Ascending aorta (tissue), 2 donors: ENCODE measurements at regions not wholly inside any gene's neighbourhood (a gene's known extent, or its start where the extent isn't known, plus 50 kb on each side); places are given as distances from the start of the nearest gene placed in this dataset.
A peak's percentile ranks its signal among the peaks of the same experiment; 100 is the strongest.
"Not testable (repeated sequence)": the region's sequence is repeated elsewhere in the genome, so short reads cannot be mapped to it uniquely, and the experiment has no call there.

ENCODE experiments used
- DNase-seq, 2 donors: peaks; one replicate each; pipeline ENCODE4 v3.0.0-alpha.2; 2019; ENCODE audit warnings: low spot score in 2 of 2
- H3K27ac ChIP-seq, 2 donors: fragments of 200-600 bp; sonication (generic); one replicate each; pipeline ENCODE4 v1.5.1; 2016 to 2017; ENCODE audit warnings: mild to moderate bottlenecking in 1 of 2
- H3K27me3 ChIP-seq: fragments of 200-600 bp; sonication (generic); one replicate; pipeline ENCODE4 v1.5.1; 2017
- H3K36me3 ChIP-seq, 2 donors: fragments of 200-600 bp; sonication (generic); one replicate each; pipeline ENCODE4 v1.5.1; 2016
- H3K4me1 ChIP-seq, 2 donors: fragments of 200-600 bp; sonication (generic); one replicate each; pipeline ENCODE4 v1.5.1; 2016 to 2017; ENCODE audit warnings: mild to moderate bottlenecking in 1 of 2
- H3K4me3 ChIP-seq, 2 donors: fragments of 200-600 bp; sonication (generic); one replicate each; pipeline ENCODE4 v1.5.1; 2016 to 2017; ENCODE audit warnings: mild to moderate bottlenecking in 1 of 2
- H3K9me3 ChIP-seq, 2 donors: fragments of 200-600 bp; sonication (generic); one replicate each; pipeline ENCODE4 v1.5.1; 2016
- CTCF ChIP-seq, 3 experiments: fragments of 200-600 bp in 2 of 3; fragments of 450-650 bp in 1 of 3; sonication (generic) in 2 of 3; IDR thresholded peaks; one replicate each; pipeline ENCODE4 v1.5.1; 2016 to 2019; ENCODE audit warnings: antibody characterized with exemption in 3 of 3, mild to moderate bottlenecking in 1 of 3, moderate library complexity in 1 of 3
- intact Hi-C: fragments of 100-400 bp; cut with DNase I; formaldehyde crosslinking; loops from one replicate; pipeline ENCODE4 v1.15.1; 2023

- Histone ChIP-seq H3K27ac (no peak overlapping the region), H3K36me3 (no peaks in the 10 kb centered on the region), H3K9me3 (peaks cover 0 to 8% of the 10 kb centered on the region in 2 donors), H3K4me1 (no peaks in the 10 kb centered on the region), H3K27me3 (no peaks in the 10 kb centered on the region), H3K4me3 (no peak overlapping the region)
- intact Hi-C loops, result no loop called here
- no peak for DNase-seq
- no peak for TF ChIP-seq CTCF (IDR thresholded peaks at IDR 0.05)
These were observed 74.1 kb upstream of the DDHD1 start for GRCh38 chr14:53227154-53227718.

DNA sequence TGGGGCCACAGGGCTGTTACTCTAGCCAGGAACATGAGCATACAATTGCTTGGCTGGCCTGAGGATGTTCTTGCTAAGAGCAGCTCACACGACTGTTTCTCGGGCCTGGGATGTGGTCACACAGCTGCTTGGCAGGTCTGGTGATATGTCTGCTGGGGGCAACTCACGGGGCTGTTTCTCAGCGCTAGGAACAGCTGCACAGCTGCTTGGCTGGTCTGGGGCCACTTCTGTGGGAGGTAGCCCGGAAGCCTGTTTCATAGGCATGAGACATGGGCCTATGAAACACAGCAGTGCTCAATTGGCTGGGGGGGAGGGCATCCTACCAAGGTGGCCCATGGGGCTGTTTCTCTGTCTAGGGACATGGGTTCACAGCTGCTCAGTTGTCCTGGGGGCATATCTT lies 73.4 kb upstream of the DDHD1 start:
- intact Hi-C loops, result no loop called here
- no peak for TF ChIP-seq CTCF (IDR thresholded peaks at IDR 0.05)
- Histone ChIP-seq H3K27me3 (no peaks in the 10 kb centered on the region), H3K9me3 (peaks cover 0 to 8% of the 10 kb centered on the region in 2 donors), H3K4me1 (no peaks in the 10 kb centered on the region), H3K27ac (no peak overlapping the region), H3K36me3 (no peaks in the 10 kb centered on the region), H3K4me3 (no peak overlapping the region)
- no peak for DNase-seq

GRCh38 chr14:53220914-53221313 lies 67.8 kb upstream of the DDHD1 start:
- no peak overlapping the region for H3K4me3 ChIP-seq
- DNase-seq, result no peak
- no peak overlapping the region for H3K27ac ChIP-seq
- intact Hi-C loops, result no loop called here
- H3K9me3 ChIP-seq, result peaks cover 0 to 8% of the 10 kb centered on the region in 2 donors
- no peak for TF ChIP-seq CTCF (IDR thresholded peaks at IDR 0.05)
- no peaks in the 10 kb centered on the region for H3K27me3 ChIP-seq
- no peaks in the 10 kb centered on the region for H3K36me3 ChIP-seq
- no peaks in the 10 kb centered on the region for H3K4me1 ChIP-seq

DNA sequence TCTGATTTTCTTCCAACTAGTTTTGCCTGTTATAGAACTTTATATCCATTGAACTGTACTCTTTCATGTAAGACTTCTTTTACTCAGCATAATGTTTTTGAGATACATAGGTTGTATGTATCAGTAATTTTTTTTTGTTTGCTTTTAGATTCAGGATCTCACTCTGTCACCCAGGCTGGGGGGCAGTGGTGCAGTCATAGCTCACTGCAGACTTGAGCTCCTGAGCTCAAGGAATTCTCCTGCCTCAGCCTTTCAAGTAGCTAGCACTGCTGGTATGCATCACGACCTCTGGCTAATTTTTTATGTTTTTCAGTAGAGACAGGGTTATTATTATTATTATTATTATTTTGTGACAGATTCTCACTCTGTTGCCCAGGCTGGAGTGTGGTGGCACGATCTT lies 65.0 kb upstream of the DDHD1 start:
- H3K27ac ChIP-seq, result no peak overlapping the region
- no peaks in the 10 kb centered on the region for H3K4me1 ChIP-seq
- no peak for DNase-seq
- H3K27me3 ChIP-seq, result no peaks in the 10 kb centered on the region
- TF ChIP-seq CTCF (IDR thresholded peaks at IDR 0.05), result no peak
- H3K36me3 ChIP-seq, result no peaks in the 10 kb centered on the region
- H3K4me3 ChIP-seq, result peak overlapping the region; percentile 82 to 87
- intact Hi-C loops, result no loop called here
- H3K9me3 ChIP-seq, result no peaks in the 10 kb centered on the region

DNA sequence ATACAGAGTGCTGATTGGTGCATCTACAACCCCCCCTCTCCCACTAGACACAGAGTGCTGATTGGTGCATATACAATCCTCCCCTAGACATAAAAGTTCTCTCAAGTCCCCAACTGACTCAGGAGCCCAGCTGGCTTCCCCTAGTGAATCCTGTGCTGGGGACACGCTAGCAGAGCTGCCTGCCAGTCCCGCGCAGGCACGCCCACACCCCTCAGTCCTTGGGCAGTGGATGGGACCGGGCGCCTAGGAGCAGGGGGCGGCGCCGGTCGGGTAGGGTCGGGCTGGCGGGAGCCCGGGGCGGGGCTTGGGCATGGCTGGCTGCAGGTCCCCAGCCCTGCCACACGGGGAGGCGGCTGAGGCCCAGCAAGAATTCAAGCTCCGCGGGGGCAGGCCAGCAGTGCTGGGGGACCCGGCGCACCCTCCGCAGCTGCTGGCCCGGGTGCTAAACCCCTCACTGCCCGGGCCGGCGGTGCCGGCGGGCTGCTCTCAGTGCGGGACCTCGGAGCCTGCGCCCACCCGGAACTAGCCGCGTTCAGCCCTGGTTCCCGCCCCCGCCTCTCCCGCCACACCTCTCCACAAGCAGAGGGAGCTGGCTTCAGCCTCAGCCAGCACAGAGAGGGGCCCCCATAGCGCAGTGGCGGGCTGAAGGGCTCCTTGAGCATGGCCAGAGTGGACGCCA lies 64.3 kb upstream of the DDHD1 start:
- H3K4me1 ChIP-seq, result no peaks in the 10 kb centered on the region
- no peaks in the 10 kb centered on the region for H3K27me3 ChIP-seq
- peak overlapping the region; percentile 82 to 87 for H3K4me3 ChIP-seq
- no peaks in the 10 kb centered on the region for H3K36me3 ChIP-seq
- H3K9me3 ChIP-seq, result no peaks in the 10 kb centered on the region
- intact Hi-C loops, result no loop called here
- DNase-seq, result peak; percentile 21 to 81
- TF ChIP-seq CTCF (IDR thresholded peaks at IDR 0.05), result peak; percentile 49 to 61 (median 57)
- H3K27ac ChIP-seq, result peak overlapping the region; percentile 27 to 59

GRCh38 chr14:53216955-53217315 lies 63.8 kb upstream of the DDHD1 start:
- intact Hi-C loops, H3K27me3 ChIP-seq, DNase-seq, H3K9me3 ChIP-seq, H3K36me3 ChIP-seq, H3K27ac ChIP-seq, H3K4me1 ChIP-seq: not testable (repeated sequence)
- H3K4me3 ChIP-seq, result peak overlapping the region; percentile 82 to 87

DNA sequence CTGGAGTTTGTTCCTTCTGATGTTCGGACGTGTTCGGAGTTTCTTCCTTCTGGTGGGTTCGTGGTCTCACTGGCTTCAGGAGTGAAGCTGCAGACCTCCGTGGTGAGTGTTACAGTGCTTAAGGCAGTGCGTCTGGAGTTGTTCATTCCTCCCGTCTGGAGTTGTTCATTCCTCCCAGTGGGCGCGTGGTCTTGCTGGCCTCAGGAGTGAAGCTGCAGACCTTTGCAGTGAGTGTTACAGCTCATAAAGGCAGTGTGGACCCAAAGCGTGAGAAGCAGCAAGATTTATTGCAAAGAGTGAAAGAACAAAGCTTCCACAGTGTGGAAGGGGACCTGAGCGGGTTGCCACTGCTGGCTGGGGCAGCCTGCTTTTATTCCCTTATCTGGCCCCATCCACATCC lies 63.4 kb upstream of the DDHD1 start:
- H3K27ac ChIP-seq, H3K36me3 ChIP-seq, H3K27me3 ChIP-seq, H3K4me1 ChIP-seq, DNase-seq, intact Hi-C loops, H3K9me3 ChIP-seq, H3K4me3 ChIP-seq: not testable (repeated sequence)
